EL (cell line): ENCODE measurements at regions not wholly inside any gene's neighbourhood (a gene's known extent, or its start where the extent isn't known, plus 50 kb on each side); places are given as distances from the start of the nearest gene placed in this dataset.
"Not testable (repeated sequence)": the region's sequence is repeated elsewhere in the genome, so short reads cannot be mapped to it uniquely, and the experiment has no call there.

Experiments used
- DNase-seq: peaks from one replicate; pipeline ENCODE4 v3.0.0-alpha.2; 2016

DNA sequence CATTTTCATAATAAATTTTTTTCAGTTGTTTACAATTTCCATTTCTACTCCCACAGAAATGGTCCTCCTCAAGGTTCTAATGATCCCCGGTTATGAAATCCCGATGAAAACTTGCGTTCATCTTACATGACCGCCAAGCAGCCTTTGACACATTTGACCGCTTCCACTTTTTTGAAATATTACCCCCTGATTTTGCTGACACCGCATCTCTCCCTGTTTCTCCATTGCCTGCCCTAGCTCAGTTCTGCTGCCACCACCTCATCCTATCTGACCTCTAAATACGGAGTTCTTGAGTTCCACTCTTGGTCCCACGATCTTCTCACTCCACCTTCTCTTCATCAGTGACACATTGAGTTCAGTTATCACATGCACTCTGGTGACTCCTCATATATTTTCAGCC lies 74.1 kb downstream of the SLC35B3 start:
- DNase-seq = no peak

DNA sequence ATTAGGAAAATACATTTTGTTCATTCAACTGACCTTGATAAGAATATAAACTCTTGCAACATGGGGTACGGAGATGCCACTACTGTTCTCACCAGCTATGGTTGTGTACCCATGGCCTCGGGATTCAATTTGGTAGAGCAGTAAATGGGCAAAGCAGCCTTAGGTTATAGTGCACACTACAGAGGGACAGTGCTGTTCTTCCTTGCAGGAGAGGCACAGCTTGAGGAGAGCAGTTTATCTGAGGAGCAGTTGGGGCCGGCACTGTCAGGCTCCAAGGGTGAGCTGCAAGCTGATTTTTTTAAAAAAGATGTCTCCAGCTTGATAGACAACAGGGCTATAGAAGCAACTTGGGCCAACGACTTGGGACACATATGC lies 82.4 kb downstream of the SLC35B3 start:
- no peak for DNase-seq

DNA sequence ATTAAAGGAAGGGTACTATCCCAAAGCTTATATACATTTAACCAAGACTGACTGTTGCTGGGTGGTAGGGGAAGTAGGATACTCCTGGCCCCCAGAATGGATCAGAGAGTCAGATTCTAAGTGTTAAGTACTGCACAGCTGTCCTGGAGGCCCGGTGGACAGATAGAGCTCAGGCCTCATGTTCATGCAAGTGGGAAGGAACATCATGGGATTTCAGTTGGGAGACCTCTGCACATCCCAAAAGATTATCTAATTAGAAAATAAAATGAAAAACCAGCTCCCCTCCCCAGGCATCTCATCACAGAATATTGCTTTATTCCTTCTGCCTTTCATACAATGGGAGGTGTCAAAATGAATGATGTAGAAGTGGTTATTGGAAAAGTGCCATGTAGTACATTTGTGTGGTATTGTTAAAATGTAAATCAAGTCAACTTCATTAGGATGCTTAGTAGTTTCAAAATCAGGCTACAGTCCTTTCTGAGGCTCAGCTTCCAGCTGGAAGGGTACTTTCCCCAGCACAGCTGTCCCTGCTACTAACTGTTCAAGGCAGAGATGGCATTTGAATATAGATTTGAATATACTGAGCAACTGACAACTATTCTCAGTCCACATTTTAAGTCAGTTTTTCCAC lies 82.9 kb downstream of the SLC35B3 start:
- no peak for DNase-seq

DNA sequence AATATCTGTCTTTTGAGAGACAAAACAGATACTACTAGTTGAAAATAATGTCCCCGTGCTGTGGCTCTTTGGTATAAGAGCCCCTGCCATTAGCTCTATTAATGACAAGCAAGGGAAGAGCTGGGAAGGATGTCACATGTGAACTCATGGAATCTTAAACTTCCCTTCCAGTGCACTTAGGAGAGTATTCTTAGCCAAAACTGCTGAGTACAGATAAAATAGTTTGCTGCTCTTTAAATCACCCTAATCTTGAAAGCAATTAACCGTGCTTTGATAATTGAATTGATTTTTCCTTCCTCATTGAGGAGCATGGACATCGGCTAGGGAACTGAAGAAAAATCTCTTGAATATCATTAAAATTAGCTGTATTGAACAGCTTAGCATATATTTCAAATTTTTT lies 91.7 kb downstream of the SLC35B3 start:
- DNase-seq = no peak

DNA sequence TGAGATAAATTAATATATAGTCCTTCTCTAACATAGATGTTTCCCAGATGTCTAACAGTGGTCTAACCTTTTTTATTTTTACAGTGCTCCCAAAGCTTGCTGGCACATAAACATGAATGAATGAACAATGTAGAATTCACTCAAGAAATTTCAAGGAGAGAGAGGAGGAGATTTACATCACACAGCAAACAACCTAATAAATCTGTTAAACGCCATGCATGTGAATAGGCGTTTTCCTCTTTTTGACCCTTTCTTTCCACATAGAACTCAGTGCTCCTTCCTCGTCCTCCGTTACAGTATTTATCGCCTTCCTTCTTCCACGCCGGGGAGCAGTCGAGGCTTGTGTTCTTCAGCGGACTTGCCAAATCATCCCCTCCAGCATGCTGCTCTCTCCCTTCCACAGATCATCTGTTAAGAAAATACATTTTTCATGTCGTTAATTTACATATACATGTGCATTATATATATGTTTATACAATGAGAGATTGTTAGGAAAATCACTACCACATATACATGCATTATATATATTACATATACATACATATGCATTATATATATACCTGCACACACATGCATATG lies 93.0 kb downstream of the SLC35B3 start:
- no peak for DNase-seq

DNA sequence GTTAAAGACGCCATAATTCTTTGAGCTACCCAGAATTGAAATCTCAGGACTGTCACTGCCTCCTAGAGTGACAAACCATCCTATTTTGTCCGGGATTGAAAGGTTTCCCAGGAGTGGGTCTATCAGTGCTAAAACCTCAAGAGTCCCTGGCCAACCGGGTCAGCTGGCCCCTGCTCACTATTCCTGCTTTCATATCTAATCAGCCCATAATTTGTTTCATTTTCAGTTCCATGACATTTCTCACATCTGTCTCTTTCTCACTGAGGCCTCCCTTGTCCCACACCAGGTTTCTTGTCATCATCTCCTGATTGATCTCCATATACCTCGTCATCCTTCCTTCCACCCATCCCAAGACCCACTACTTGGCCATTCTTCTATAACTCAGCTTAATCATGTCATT lies 98.2 kb downstream of the SLC35B3 start:
- DNase-seq = no peak

DNA sequence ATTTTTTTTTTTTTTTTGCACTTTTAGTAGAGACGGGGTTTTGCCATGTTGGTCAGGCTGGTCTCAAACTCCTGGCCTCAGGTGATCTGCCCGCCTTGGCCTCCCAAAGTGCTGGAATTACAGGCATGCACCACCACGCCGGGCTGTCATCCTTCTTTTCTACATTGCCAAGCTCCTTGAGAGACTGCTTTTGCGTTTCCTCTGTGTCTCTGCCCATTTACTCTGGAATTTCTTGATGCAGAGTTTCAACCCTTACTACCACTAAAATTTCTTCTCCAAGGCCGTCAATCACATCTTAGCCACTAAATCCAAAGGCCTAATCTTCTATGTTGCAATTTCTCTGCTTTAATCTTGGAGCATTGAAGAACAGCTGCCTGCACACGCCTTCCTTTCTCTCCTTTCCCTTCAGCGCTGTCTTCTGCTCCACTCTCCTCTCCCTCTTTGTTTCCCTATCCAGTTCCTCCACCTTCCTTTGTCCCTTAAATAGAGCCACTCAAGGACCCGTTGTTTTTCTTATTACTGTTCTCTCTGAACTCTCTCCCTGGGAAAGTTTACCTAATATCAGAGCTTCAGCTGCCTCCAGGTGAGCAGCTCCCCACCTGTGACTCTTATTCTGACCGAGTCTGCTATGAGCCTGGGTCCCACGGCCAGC lies 98.8 kb downstream of the SLC35B3 start:
- DNase-seq = no peak

DNA sequence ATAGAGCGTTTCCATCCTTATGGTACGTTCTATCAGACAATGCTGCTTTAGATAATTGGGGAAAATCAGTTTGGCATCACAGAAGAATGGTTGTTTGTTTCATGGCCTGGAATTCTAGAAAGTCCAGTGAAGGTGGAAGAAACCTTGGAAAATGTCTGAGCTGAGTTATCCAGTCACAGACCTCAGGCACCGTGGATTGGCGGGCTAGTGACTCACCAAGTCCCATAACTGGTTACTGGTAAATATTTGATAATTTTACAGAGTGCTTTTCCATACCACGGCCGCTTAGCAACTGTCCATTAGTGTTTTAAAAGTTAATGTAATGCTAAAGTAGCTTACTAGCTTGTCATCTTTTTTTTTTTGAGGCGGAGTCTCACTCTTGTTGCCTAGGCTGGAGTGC lies 99.4 kb downstream of the SLC35B3 start:
- no peak for DNase-seq

DNA sequence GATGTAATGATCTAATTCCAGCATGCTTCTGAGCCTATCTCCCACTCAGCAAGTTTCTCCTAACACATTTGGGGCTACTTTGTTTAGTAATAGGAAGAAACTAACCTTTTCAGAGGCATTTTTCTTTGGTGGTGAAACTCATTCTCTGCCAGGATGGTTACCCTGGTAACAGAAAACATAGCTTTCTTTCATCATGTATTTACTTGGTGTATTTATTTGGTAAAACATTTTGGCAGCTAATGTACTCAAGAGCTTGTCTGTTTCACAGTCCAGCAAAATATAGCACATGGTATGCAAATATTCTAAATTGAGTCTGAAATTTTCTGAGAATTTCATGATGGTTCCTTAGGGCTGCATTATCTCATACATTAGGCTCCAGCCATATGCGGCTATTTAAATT lies 100.0 kb downstream of the SLC35B3 start:
- DNase-seq = no peak

DNA sequence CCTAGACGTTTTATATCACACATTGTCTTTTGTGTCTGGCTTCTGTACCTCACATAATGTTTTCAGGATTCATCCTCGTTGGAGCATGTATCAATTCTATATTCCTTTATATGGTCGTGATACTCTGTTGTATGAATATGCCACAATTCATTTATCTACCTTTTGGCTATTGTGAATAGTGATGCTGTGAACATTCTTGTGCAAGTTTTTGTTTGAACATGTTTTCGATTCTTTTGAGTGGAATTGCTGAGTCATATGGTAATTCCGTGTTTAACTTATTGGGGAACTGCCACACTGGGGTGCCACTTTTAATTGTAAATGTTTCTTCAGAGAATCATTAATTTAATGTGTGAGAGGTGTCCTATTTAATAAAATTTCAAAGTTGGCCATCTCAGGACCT lies 101.2 kb downstream of the SLC35B3 start:
- DNase-seq = no peak

DNA sequence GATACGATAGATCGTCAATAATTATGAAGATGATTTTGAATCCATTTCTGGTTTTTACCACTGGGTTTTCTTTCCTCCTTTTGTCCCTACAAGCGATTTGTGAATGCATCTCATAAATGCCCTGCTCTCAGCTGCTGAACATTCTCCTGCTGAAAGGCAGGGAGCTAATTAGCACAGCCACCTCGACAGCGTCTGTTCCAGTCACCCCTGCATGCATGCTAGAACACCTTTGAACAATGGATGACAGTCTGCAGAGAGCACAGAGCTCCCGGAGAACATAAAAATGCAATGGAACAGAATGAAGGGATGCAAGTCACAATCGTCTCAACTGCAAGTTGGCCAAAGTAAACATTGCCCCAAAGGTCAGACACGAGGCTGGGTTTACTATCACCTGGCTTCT lies 105.8 kb downstream of the SLC35B3 start:
- no peak for DNase-seq

DNA sequence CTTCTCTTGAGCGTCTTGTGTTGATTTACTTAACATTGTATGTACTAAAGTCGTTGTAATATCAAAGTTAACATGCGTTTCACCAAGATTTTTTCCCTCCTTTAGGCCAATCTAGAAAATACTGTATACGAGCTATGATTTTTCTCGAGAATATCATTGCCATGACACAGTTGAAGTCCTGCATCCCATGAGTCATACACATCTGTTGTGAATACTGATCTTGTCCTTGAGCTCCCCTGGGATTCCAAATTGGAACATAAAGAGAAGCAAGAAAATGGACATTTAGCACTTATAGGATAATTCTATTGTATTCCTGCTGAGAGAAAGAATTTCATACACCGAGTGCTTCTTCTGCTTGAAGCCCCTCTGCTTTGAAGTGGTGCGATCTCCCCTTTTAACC lies 109.6 kb downstream of the SLC35B3 start:
- peak; percentile 25 for DNase-seq

DNA sequence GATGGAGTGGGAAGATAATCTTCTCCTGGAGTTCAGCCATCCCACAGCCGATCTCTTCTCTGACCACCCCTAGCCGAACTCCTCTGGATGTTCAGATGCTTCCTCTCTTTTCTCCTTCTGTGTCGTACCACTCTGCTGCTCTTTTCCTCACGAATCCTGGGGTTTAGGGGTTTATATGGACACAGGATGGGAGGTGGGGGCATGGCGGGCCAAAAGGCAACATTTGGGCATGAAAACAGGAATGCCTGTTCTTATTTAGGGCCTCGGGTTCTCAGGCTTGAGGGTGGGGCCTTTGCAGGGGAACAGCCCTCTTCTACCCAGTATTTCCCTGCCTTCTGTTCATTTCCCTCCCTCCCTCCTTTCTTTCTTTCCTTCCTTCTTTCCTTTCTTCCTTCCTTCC lies 112.7 kb downstream of the SLC35B3 start:
- no peak for DNase-seq

DNA sequence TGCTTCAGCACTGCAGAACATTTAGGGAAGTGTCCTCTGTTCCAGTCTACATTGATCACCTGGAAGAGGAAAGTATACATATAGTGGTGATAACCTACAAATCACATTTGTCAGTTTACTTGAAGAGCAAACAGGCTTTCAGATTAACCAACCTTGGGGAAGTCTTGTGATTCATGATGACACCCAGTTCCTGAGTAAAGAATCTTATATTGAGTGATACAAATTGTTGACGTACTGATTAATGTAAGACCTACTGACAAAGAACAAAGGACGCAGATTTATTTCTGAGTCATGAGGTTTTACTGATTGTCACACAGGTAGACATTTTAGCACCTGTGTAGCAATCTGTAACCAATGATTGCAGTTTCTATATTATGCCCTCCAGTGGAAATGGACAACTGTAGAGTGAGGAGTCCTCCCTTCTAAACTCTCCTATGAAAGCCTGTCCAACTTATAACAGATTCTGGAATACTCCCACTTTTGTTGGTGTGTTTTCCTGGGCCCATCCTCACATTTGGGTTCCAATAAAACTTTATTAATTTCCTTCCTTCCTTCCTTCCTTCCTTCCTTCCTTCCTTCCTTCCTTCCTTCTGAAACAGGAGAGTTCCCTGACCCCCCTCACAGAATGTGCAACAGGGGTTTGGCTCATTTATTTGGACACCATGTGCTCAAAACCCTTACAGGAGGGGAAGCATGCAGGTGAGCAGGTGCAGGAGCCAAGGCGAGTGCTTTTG lies 113.5 kb downstream of the SLC35B3 start:
- no peak for DNase-seq

DNA sequence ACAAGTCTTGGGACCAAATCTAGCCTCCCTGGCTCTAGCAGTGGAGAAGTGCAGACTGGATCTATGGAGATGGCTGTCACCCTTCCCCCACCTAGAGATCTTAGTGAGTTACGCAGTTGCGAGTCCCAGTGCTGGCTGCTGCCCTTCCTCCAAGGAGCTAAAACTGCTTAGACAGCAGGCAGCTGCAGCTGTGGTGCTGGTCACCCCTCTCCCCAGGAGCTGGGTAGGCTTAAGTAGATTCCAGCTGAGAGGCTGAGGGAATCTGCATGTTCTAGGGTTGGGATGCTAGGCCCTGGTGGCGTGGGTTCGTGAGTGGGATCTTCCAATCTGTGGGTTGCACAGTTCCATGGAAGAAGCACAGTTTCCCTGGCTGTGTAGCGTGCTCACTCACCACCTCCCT lies 120.2 kb downstream of the SLC35B3 start:
- DNase-seq = no peak

DNA sequence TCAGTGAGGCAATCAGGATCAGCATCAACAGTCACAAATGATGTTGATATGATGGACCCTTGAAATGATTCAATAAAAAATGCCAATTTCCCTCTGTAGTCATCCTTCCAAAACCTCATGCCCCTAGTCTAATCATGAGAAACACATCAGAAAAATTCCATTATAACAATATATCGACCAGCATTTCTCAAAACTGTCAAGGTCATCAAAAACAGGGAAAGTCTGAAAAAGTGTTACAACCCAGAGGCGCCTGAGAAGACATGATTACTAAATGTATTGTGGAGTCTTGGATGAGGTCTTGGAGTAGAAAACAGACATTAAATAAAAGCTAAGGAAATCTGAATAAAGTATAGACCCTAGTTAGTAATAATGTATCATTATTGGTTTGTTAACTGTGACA lies 133.8 kb downstream of the SLC35B3 start:
- no peak for DNase-seq

DNA sequence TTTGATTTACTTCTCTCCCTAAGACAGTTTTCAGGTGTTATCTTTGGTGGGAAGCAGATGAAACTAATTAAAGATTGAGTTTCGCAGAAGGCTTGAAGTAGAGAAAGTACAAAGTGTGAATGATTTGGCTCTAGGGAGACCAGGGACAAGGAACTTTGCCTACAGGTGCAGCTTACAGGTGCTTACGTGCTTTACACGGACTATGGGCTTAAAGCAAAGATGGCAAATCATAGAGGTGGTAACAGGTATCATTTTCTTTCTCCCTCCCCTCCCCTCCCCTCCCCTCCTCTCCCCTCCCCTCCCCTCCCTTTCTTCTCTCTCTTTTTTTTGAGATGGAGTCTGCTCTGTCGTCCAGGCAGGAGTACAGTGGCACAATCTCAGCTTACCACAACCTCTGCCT lies 136.3 kb downstream of the SLC35B3 start:
- no peak for DNase-seq

DNA sequence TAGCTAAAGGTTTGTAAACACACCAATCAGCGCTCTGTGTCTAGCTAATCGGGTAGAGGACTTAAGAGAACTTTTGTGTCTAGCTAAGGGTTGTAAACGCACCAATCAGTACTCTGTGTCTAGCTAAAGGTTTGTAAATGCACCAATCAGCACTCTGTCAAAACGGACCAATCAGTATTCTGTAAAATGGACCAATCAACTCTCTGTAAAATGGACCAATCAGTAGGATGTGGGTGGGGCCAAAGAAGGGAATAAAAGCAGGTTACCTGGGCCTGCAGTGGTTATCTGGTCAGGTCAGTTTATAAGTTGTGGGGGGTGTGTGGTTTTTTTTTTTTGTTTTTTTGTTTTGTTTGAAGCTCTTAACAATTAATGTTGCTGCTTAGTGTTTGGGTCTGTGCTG lies 152.4 kb downstream of the SLC35B3 start:
- not testable (repeated sequence) for DNase-seq

DNA sequence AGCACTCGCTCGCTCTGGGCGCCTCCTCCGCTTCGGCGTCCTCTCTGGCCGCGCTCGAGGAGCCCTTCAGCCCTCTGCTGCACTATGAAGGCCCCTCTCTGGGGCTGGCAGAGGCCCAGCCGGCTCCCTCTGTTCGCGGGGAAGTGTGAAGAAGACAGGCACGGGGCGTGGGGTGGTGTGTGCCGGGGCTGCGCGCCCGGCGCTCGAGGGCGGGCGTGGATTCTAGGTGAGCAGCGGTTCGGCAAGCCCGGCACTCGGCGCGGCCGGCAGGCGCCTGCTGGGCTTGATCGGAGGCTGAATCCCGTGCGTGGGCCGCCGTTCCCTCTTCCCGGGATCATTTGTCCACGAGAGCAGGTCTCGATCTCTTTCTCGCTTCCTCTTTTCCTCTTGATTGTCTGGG lies 153.0 kb downstream of the SLC35B3 start:
- DNase-seq = no peak

DNA sequence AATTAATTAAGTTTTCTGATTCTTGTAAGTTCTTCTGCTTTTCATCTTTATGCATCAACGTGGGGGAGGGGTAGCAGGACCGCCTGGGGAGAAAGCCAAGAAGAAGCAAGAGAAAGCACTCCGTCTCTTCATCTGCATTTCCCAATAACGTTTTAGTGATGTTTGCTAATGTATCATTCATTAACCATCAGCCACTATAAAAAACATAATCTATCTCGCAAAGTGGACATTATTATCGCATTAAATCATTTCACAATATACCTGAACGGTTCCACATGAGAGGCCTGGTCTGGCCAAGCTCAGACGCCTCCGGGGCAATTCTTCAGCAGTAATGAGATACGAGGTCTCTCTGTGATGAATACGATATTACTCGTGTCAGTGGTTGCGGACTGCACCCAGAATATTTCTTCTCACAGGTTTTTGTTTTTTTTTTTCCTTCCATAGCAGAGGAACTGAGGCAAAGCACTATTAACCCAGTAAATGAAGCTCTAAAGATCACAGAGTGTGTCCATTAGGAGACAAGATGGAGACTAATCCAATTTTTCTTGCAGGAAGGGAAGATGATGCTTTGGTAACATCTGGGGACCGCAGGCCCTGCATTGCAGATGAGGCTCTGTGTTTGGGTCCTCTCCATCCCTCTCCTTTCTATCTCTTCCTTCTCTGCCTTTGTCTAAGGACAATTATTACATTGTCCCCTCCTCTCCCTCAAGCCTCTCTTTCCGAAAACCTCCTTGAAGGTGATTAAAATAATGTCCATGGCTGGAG lies 156.1 kb downstream of the SLC35B3 start:
- DNase-seq = peak; percentile 9

DNA sequence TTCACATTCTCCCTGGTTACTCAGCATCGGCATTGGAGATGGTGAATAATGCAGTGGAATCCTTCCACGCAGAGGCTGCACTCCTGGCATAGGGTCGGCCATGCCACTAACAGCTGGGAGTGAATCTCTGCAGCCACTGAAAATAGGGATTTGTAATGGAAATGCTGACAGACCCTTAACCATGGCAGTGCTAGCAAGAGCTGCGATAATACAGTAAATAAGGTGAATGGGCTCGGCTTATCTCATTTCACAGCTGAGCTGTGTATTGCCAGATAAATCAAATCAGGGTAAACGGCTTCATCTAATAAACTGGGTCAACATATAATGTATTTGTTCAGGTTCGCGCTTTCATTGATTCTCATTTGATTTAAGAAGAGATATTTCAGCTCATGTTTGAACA lies 156.8 kb downstream of the SLC35B3 start:
- DNase-seq = no peak

DNA sequence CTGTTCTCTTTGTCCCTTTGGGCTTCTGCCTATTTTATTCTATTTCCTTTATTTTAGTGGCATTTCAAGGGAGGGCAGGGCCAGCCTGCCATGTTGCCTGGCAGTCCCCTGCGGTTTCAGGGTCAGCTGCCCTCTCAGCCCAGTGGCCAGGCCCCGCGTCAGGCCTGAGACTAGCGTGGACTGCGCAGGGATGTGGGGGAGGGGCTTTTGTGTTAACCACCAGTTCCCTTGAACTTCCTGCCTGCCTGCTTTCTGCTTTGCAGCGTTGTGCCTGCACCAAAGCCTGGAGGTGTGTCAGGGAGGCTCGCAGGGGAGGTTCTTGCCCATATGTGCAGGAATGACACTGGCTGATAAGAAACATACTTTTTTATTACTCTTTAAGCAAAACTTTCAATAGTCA lies 157.6 kb downstream of the SLC35B3 start:
- no peak for DNase-seq

DNA sequence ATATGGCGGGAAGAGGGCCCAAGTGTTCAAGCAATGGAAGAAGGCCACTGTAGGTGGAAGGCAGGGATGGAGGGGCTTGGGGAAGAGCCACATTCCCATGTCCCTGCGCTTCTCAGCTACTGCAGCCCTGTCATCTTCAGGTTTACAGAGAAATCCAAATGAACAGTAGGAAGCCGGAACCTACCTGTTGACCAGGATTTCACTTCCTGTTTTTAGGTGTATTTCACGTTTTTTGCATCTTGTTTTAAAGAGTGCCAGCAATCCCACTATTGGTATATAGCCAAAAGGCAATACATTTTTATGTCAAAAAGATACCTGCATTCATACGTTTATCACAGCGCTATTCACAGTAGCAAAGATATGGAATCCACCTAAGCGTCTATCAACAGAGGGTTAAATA lies 159.2 kb downstream of the SLC35B3 start:
- DNase-seq = no peak
